ENCODE measurements at regions not wholly inside any gene's neighbourhood (a gene's known extent, or its start where the extent isn't known, plus 50 kb on each side); places are given as distances from the start of the nearest gene placed in this dataset.

DNA sequence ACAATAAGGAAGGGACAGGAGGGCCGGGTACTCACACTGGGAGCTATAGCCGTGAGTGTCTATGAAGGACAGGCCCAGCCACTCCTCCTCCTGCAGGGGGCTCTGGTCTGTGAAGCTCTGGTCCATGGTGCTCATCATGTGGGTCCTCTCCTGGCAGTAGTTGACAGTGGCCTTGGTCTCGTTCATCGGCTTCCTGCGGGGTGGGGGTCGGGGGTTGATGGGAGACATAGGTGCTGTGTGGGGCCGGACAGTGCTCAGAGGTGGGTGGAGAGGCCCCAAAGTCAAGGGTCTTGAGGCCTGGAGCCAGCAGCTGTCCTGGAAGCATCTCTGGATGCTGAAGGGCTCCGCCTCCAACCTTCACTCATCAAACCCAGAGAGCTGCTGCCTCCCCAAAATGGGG, 260.4 kb downstream of the PTPRU start:
- no peak overlapping the region for H3K4me2 ChIP-seq (ENCODE audit: low read length)
- no peak overlapping the region for H3K27ac ChIP-seq (ENCODE audit: low read depth, low read length)
- intact Hi-C loops (cut with micrococcal nuclease), result no loop called here
- no peaks in the 10 kb centered on the region for H3K4me1 ChIP-seq (ENCODE audit: control insufficient read depth in 1 of 2, insufficient read depth in 2 of 2, low read length in 2 of 2)
- ChIA-PET RAD21 (ENCODE audit: low non-redundant PET in 1 of 2, low total read pairs in 2 of 2, uncharacterized antibody in 2 of 2, unreplicated experiment in 2 of 2) (no interaction called here), CTCF (interaction anchor here (0.6 kb wide), 1 partner anchor 156 kb away, joined by 3 read pairs; no protein-coding TSS in a partner anchor), POLR2A (no interaction called here)
- no peaks in the 10 kb centered on the region for H3K36me3 ChIP-seq (ENCODE audit: control insufficient read depth in 1 of 2, insufficient read depth in 2 of 2, low read length in 2 of 2)
- H3K9me2 ChIP-seq (ENCODE audit: insufficient read depth), result no peaks in the 10 kb centered on the region
- H4K20me1 ChIP-seq (ENCODE audit: insufficient read depth), result no peaks in the 10 kb centered on the region
- no TSS peak for BruUV-seq (replicated peaks)
- no peak overlapping the region for H2AFZ ChIP-seq (ENCODE audit: low read depth, low read length, poor library complexity, severe bottlenecking)
- H3K9me3 ChIP-seq (ENCODE audit: control insufficient read depth in 1 of 2, insufficient read depth in 1 of 2, low read depth in 1 of 2, low read length in 2 of 2), result no peaks in the 10 kb centered on the region
- no peak for DNase-seq (ENCODE audit: low read depth, low spot score)
- no peak overlapping the region for H3K4me3 ChIP-seq (replicated peaks in 1 of 2; ENCODE audit: low read depth in 1 of 2, low read length in 2 of 2)
- H3K9ac ChIP-seq (ENCODE audit: low read length), result no peak overlapping the region
- H3K27me3 ChIP-seq (ENCODE audit: insufficient read depth, low read length), result no peaks in the 10 kb centered on the region
- TF ChIP-seq, protein P1, sequence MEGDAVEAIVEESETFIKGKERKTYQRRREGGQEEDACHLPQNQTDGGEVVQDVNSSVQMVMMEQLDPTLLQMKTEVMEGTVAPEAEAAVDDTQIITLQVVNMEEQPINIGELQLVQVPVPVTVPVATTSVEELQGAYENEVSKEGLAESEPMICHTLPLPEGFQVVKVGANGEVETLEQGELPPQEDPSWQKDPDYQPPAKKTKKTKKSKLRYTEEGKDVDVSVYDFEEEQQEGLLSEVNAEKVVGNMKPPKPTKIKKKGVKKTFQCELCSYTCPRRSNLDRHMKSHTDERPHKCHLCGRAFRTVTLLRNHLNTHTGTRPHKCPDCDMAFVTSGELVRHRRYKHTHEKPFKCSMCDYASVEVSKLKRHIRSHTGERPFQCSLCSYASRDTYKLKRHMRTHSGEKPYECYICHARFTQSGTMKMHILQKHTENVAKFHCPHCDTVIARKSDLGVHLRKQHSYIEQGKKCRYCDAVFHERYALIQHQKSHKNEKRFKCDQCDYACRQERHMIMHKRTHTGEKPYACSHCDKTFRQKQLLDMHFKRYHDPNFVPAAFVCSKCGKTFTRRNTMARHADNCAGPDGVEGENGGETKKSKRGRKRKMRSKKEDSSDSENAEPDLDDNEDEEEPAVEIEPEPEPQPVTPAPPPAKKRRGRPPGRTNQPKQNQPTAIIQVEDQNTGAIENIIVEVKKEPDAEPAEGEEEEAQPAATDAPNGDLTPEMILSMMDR (IDR thresholded peaks at IDR 0.05 in 2 of 3, conservative IDR thresholded peaks at IDR 0.05 in 1 of 3; ENCODE audit: borderline replicate concordance in 1 of 3, insufficient read depth in 1 of 3, low read depth in 2 of 3, low read length in 2 of 3), result no peak
- TF ChIP-seq, protein P2, sequence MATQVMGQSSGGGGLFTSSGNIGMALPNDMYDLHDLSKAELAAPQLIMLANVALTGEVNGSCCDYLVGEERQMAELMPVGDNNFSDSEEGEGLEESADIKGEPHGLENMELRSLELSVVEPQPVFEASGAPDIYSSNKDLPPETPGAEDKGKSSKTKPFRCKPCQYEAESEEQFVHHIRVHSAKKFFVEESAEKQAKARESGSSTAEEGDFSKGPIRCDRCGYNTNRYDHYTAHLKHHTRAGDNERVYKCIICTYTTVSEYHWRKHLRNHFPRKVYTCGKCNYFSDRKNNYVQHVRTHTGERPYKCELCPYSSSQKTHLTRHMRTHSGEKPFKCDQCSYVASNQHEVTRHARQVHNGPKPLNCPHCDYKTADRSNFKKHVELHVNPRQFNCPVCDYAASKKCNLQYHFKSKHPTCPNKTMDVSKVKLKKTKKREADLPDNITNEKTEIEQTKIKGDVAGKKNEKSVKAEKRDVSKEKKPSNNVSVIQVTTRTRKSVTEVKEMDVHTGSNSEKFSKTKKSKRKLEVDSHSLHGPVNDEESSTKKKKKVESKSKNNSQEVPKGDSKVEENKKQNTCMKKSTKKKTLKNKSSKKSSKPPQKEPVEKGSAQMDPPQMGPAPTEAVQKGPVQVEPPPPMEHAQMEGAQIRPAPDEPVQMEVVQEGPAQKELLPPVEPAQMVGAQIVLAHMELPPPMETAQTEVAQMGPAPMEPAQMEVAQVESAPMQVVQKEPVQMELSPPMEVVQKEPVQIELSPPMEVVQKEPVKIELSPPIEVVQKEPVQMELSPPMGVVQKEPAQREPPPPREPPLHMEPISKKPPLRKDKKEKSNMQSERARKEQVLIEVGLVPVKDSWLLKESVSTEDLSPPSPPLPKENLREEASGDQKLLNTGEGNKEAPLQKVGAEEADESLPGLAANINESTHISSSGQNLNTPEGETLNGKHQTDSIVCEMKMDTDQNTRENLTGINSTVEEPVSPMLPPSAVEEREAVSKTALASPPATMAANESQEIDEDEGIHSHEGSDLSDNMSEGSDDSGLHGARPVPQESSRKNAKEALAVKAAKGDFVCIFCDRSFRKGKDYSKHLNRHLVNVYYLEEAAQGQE (IDR thresholded peaks at IDR 0.05; ENCODE audit: low read depth), result no peak
- TF ChIP-seq JUND (IDR thresholded peaks at IDR 0.05) (no peak), SRF (IDR thresholded peaks at IDR 0.05; ENCODE audit: low read depth) (no peak)
- TF ChIP-seq, protein P3, sequence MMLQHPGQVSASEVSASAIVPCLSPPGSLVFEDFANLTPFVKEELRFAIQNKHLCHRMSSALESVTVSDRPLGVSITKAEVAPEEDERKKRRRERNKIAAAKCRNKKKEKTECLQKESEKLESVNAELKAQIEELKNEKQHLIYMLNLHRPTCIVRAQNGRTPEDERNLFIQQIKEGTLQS (IDR thresholded peaks at IDR 0.05), result no peak
- no peak for ATAC-seq
- H3K79me2 ChIP-seq (ENCODE audit: insufficient read depth, low read length), result no peaks in the 10 kb centered on the region

Measured in HCT116 (cell line).